HG03520 (cell line): ENCODE measurements at regions not wholly inside any gene's neighbourhood (a gene's known extent, or its start where the extent isn't known, plus 50 kb on each side); places are given as distances from the start of the nearest gene placed in this dataset.
"Not testable (repeated sequence)": the region's sequence is repeated elsewhere in the genome, so short reads cannot be mapped to it uniquely, and the experiment has no call there.

ENCODE experiments used
- ATAC-seq: cut with Tn5 transposase; IDR thresholded peaks from one replicate; pipeline ENCODE4 v1.9.1; 2021; ENCODE audit warnings: mild to moderate bottlenecking, moderate library complexity; ENCODE audit not compliant: unreplicated experiment

DNA sequence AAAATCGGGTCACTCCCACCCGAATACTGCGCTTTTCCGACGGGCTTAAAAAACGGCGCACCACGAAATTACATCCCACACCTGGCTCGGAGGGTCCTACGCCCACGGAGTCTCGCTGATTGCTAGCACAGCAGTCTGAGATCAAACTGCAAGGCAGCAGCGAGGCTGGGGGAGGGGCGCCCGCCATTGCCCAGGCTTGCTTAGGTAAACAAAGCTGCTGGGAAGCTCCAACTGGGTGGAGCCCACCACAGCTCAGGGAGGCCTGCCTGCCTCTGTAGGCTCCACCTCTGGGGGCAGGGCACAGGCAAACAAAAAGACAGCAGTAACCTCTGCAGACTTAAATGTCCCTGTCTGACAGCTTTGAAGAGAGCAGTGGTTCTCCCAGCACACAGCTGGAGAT is 325.7 kb upstream of the PIK3R1 start:
- not testable (repeated sequence) for ATAC-seq

DNA sequence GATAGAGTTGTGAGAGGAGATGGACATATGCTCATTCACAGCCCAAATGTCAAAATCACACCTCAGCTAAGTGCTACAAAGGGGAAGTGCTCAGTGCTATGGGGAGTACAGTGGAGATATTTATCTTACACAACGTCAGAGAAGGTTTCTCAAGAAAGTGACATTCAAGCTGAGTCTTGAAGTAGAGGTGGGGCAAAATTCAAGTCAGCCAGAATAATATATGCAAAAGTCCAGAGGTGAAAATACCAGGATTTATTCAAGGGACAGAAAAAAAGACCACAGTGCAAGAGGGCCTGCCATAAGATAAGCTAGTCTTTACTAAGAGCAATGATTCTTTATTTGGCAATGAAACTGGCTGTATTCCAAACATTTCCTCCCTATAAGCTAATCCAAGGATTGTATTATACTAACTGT is 327.8 kb upstream of the PIK3R1 start:
- ATAC-seq: no peak

DNA sequence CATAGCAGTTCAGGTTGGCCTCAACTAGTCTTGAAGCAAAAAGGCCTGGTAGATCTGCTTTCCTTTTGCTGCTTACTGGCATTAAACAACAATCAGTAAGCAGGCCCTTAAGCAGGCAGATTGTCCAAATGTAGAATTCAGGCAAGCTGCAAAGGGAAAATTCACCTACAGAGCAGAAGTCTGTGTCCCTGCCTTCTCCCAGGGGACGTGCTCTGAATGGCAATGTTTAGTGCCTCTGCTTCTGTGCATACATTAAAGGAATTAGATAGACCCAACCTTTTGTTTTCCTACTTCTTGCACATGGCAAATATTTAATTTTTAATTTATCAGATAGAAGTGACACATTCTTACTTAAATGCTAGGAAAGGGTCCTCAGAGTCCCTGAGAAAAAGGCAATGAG is 328.8 kb upstream of the PIK3R1 start:
- ATAC-seq: no peak

DNA sequence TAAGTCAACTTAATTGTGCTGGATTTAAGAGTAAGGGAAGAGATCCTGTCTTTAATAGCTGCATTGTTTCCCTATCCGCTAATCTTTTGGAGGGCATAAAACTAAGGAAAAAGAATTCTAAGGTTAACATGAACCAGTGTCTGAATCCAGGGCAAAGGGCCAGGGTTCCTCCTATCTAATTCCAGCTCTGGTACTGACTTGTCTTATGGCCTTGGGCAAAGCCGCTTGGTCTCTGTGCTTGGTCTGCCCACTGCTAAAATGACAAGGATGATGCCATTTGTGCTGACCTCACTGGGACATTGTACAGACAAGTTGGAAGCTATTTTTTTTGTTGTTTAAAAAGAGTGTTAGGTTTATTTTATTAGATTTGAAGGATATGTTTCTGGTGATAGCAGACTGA is 334.7 kb upstream of the PIK3R1 start:
- no peak for ATAC-seq

DNA sequence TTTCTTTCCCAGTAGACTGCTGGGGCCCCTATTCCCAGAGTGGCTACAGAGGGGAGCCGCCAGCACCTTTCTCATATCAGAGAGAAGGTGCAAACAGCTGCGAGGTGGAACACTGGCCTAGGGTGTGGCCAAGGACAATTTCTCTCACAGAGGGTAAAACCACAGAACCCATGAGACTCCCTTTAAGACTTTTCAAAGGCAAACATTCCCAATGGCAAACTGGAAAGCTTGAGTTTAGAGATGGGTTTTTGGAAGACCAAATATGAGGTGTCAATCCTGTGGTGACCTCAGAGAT is 335.1 kb upstream of the PIK3R1 start:
- ATAC-seq: no peak

DNA sequence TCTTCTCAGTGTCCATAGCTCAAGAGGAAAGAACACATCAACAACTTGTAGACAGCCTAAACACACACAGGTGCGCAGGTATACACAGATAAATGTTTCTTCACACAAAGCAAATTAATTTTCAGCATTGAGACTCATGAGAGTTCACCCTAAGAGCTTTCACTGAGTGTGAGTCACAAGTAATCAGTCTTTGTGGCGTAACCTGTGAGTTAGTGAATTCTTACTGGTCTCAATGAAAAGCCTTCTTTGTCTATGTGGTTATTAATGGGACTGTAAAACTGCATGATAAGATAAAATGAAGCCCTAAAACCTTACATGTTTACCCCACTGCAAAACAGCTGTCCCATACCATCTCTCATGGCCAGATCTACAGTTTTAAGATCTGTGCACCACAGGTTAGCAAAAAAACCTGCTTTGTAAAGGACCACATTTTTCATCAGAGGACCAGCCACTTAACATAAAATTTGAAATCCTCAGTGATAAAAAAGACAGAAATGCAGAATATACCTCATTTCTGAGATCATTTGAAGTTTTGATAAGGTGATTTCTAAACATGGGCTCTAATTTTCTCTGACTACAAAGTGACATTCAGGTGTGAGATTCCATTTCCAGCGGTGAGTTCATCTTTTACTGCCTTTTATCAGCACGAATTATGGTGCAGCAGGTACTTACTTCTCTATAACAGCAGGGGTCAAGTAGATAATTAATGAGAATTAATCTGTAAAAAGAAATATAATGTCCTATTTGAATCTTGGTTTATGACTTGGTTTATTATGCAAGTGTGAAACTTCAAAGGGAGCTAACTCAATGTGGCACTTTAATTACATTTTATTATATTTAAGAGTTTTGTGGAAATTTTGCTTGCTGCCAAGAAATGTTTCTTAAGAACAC is 335.7 kb upstream of the PIK3R1 start:
- no peak for ATAC-seq

GRCh38 chr5:67878933-67879332 is 336.6 kb upstream of the PIK3R1 start:
- ATAC-seq: no peak

- no peak for ATAC-seq
Measured at GRCh38 chr5:67876371-67876770, 339.2 kb upstream of the PIK3R1 start.

DNA sequence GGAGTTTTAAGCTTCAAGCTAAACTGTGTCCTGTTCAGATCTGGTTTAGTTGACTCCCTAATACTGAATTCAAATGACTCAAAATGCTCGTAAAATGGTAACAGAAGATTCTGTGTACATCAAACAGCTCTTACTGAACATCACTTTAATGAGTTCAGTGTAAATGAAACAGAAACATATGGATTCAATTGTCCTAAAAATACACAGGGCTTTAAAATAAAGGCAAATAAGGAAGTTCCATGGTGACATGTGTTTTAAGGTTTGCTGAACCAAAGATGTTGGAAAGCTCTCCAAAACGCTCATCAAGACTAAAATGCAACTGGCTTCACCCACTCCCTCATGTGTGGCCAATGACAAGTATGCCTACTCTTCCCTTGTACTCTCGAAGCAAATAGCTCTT is 340.0 kb upstream of the PIK3R1 start:
- ATAC-seq: no peak

- ATAC-seq: no peak
Measured at GRCh38 chr5:67873935-67874334, 341.6 kb upstream of the PIK3R1 start.

GRCh38 chr5:67870662-67871061 is 344.9 kb upstream of the PIK3R1 start:
- ATAC-seq: no peak

DNA sequence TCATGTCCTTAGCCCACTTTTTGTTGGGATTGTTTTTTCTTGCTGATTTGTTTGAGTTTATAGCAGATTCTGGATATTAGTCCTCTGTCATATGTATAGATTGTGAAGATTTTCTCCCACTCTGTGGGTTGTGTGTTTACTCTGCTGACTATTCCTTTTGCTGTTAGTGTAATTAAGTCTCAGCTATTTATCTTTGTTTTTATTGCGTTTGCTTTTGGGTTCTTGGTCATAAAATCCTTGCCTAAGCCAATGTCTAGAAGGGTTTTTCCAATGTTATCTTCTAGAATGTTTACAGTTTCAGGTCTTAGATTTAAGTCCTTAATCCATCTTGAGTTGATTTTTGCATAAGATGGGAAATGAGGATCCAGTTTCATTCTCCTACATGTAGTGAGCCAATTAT is 351.2 kb upstream of the PIK3R1 start:
- ATAC-seq: not testable (repeated sequence)

DNA sequence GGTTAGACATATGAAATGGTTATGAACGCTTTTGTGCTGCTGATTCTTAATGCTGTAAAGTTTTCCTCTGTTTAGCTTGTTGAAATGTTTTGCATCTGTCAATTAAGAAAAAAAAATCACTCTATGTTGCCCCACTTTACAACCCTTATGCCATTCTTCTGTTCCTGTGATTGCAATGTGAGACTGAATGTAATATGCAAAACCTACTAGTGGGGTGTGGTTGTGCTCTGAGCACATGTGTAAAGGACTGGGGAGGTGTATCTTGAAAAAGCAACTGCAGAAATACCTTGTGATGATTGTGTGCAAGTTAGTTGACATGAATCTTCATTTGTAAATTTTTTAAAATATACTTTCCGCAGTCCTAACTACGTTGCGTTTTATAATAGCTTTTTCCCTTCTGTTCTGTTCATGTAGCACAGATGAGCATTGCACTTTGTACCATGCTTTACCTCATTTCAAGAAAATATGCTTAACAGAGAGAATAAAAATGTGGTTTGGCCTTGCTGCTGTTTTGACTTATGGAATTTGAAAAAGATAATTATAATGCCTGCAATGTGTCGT is 357.0 kb upstream of the PIK3R1 start:
- ATAC-seq: no peak

DNA sequence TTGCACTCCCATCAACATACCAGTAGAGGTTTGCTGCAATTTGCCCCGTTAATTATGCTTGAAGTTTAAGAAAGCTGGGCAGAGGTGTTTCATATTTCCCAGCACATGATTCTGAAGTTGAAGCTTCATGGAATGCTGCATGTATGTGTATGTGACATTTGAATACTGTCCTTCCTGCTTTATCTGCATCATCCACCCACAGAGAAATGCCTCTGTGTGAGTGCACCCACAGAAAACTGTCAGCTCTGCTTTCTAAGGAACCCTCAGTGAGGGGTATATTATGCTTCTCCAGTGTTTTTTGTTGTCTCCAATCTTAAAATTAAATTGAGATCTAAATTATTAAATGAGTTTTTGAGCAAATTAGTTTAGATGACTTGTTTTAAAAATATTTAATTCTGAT is 358.1 kb upstream of the PIK3R1 start:
- no peak for ATAC-seq

- no peak for ATAC-seq
Measured at GRCh38 chr5:67855523-67855922, 360.0 kb upstream of the PIK3R1 start.

DNA sequence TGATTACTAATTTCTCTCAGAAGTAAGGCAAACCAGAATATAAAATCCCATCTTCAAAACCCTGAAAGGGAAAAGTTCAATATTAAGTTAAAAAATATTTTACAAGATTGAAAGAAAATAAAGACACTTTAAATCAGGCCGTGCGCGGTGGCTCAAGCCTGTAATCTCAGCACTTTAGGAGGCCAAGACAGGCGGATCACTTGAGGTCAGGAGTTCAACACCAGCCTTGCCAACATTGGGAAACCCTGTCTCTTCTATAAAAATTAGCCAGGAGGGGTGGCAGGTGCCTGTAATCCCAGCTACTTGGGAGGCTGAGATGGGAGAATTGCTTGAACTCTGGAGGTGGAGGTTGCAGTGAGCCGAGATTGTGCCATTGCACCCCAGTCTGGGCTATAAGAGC is 364.6 kb upstream of the PIK3R1 start:
- ATAC-seq: not testable (repeated sequence)

- no peak for ATAC-seq
Measured at GRCh38 chr5:67844924-67845323, 370.6 kb upstream of the PIK3R1 start.

- ATAC-seq: no peak
Measured at GRCh38 chr5:67842806-67843205, 372.8 kb upstream of the PIK3R1 start.

DNA sequence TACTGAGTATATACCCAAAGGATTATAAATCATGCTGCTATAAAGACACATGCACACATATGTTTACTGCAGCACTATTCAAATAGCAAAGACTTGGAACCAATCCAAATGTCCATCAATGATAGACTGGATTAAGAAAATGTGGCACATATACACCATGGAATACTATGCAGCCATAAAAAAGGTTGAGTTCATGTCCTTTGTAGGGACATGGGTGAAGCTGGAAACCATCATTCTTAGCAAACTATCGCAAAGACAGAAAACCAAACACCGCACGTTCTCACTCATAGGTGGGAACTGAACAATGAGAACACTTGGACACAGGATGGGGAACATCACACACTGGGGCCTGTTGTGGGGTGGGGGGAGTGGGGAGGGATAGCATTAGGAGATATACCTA is 378.3 kb upstream of the PIK3R1 start:
- ATAC-seq: not testable (repeated sequence)

GRCh38 chr5:67836496-67836895 is 379.1 kb upstream of the PIK3R1 start:
- not testable (repeated sequence) for ATAC-seq

DNA sequence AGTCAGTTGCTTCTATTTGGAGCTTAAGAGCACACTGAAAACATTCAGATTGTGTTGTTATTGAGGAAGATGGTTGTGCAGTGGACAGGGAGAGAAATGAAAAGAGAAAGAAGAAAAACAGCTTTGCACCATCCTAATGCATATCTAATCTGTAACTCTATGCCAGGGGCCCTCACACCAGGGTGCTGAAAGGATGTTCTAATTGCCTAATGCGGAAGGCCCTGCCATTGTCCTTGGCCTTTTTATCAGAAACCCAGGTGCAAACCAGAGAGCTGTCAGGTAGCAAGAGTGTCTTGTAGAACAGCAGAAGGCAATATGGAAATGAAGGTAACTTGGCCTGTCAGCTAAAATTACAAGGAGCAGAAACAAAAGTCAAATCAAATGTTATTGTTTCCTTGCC is 384.5 kb upstream of the PIK3R1 start:
- ATAC-seq: no peak

DNA sequence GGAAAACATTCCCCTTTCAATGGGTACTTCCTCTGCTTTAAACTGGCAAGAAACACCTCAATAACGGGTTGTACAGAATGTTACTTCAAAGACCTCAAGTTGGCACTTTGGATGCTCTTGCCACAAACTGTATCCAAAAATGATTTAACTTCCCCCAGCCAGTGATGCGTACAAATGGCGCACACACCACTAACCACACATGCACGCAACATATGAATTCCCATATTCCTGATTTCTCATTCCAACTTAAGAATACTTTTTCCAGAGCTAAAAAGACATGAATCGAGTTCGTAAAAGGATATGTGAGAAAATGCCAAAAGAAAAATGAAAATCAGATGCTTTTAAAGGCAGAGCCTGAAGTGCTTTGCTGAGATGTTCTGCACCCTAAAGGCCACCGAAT is 388.0 kb upstream of the PIK3R1 start:
- ATAC-seq: no peak

- no peak for ATAC-seq
Measured at GRCh38 chr5:67824852-67825251, 390.7 kb upstream of the PIK3R1 start.
